ENCODE measurements at regions not wholly inside any gene's neighbourhood (a gene's known extent, or its start where the extent isn't known, plus 50 kb on each side); places are given as distances from the start of the nearest gene placed in this dataset.

DNA sequence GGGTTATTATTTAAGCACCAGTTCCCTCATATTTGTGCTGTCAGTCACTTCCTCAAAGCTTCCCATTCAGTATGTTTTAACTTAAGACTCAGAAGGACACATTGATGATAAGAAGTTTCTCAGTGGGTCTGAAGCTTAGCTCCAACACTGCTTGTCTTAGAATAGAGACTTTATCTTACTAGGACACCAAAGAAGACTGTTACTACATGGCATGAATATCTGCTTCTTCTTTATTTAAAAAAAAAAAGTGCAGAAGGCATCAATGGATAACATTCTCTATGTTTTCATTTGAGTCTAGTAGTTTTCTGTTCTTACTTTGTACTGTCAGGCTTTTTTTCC, 404.2 kb downstream of the DAD1 start:
- TF ChIP-seq, protein P1, sequence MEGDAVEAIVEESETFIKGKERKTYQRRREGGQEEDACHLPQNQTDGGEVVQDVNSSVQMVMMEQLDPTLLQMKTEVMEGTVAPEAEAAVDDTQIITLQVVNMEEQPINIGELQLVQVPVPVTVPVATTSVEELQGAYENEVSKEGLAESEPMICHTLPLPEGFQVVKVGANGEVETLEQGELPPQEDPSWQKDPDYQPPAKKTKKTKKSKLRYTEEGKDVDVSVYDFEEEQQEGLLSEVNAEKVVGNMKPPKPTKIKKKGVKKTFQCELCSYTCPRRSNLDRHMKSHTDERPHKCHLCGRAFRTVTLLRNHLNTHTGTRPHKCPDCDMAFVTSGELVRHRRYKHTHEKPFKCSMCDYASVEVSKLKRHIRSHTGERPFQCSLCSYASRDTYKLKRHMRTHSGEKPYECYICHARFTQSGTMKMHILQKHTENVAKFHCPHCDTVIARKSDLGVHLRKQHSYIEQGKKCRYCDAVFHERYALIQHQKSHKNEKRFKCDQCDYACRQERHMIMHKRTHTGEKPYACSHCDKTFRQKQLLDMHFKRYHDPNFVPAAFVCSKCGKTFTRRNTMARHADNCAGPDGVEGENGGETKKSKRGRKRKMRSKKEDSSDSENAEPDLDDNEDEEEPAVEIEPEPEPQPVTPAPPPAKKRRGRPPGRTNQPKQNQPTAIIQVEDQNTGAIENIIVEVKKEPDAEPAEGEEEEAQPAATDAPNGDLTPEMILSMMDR (IDR thresholded peaks at IDR 0.05) = no peak
- TF ChIP-seq EP300 (IDR thresholded peaks at IDR 0.05) (no peak), POLR2AphosphoS5 (IDR thresholded peaks at IDR 0.05) (no peak)
